ENCODE measurements at regions not wholly inside any gene's neighbourhood (a gene's known extent, or its start where the extent isn't known, plus 50 kb on each side); places are given as distances from the start of the nearest gene placed in this dataset.

DNA sequence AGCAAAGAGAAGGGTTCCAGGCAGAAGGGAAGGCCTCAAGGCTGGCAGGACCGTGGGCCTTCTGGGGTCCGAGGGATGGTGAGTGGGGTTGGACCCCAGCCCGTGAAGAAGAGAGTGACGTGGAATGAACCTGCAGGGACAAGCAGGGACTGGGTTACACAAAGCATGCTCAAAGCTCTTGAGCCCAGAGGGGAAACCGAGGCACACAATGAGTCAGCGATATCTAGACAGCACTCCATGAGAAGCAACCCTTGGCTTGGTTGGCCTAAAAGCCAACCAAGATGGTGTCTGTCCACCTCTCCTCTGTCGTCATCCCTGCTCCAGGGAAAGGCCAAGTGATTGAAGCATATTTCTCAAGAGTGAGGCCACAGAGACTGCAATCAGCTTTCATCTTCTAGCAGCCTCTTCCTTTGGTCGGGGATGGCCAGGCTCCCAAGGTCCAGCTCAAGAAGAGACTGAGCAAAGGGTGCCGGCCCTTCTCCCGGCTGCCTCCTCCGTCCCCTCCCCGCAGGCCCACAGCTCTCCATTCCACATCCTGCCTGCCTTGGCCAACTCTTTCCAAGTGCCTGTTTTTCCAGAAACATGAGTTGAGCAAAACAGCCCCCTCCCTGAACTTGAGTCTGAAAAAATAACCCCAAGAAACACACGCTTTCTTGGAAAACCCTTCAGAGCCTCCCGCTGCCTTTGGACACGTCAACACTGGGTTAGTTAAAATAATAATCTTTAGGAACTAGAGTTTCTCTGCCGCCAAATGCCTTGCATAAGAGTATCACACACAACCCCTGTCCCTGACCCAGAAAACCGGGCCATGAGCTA, 556.6 kb downstream of the MIAT start (continued):
- TF ChIP-seq PATZ1 (CRISPR knock-in tag; IDR thresholded peaks at IDR 0.05; ENCODE audit: borderline replicate concordance) (no peak), BACH2 (CRISPR knock-in tag; IDR thresholded peaks at IDR 0.05; ENCODE audit: borderline replicate concordance) (no peak), PPARA (CRISPR knock-in tag; IDR thresholded peaks at IDR 0.05; ENCODE audit: borderline replicate concordance) (no peak), SNAI2 (CRISPR knock-in tag; IDR thresholded peaks at IDR 0.05) (no peak), ESRRG (CRISPR knock-in tag; IDR thresholded peaks at IDR 0.05) (no peak), ZFP30 (CRISPR knock-in tag; IDR thresholded peaks at IDR 0.05) (no peak), RARB (CRISPR knock-in tag; IDR thresholded peaks at IDR 0.05) (no peak)

DNA sequence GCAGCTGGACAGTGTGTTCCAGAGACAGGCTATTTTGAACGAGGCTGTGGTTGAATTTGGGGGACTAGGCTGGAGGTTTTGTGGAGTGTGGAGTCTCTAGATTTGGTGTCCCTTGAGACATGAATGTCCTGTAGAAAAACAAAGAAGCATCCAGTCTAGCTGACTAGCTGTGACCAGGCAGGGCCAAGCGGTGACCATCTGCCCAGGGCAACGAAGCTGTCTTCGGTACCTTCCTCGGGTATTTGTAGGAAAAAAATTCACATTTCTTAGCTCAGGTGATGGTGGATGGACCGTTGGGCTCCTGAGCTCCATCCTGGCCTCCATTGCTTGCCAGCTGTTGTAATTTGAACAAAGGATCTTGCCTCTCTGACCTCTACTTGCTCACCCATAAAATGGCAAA, 557.3 kb downstream of the MIAT start:
- no peak for ATAC-seq

More for the DNA sequence above, 557.3 kb downstream of the MIAT start:
- TF ChIP-seq TOX (CRISPR knock-in tag; IDR thresholded peaks at IDR 0.05; ENCODE audit: borderline replicate concordance) (no peak), ZC3H10 (CRISPR knock-in tag; IDR thresholded peaks at IDR 0.05) (no peak), TSHZ2 (CRISPR knock-in tag; IDR thresholded peaks at IDR 0.05) (no peak), TCF4 (CRISPR knock-in tag; IDR thresholded peaks at IDR 0.05; ENCODE audit: borderline replicate concordance) (no peak), ZFP30 (CRISPR knock-in tag; IDR thresholded peaks at IDR 0.05) (no peak), ISL1 (CRISPR knock-in tag; IDR thresholded peaks at IDR 0.05) (no peak), ZNF70 (CRISPR knock-in tag; IDR thresholded peaks at IDR 0.05) (no peak), GLIS3 (CRISPR knock-in tag; IDR thresholded peaks at IDR 0.05) (no peak), BACH2 (CRISPR knock-in tag; IDR thresholded peaks at IDR 0.05; ENCODE audit: borderline replicate concordance) (no peak), ARNTL (CRISPR knock-in tag; IDR thresholded peaks at IDR 0.05; ENCODE audit: borderline replicate concordance, low read depth) (no peak), ZNF565 (CRISPR knock-in tag; conservative IDR thresholded peaks at IDR 0.05; ENCODE audit: low read depth) (no peak), POU6F1 (CRISPR knock-in tag; IDR thresholded peaks at IDR 0.05; ENCODE audit: borderline replicate concordance, low read depth) (no peak), OSR1 (CRISPR knock-in tag; IDR thresholded peaks at IDR 0.05) (no peak), PPARA (CRISPR knock-in tag; IDR thresholded peaks at IDR 0.05; ENCODE audit: borderline replicate concordance) (no peak), CSDC2 (CRISPR knock-in tag; IDR thresholded peaks at IDR 0.05) (no peak), RARB (CRISPR knock-in tag; IDR thresholded peaks at IDR 0.05) (no peak), ZNF8 (CRISPR knock-in tag; IDR thresholded peaks at IDR 0.05) (no peak)
- TF ChIP-seq, protein P1, sequence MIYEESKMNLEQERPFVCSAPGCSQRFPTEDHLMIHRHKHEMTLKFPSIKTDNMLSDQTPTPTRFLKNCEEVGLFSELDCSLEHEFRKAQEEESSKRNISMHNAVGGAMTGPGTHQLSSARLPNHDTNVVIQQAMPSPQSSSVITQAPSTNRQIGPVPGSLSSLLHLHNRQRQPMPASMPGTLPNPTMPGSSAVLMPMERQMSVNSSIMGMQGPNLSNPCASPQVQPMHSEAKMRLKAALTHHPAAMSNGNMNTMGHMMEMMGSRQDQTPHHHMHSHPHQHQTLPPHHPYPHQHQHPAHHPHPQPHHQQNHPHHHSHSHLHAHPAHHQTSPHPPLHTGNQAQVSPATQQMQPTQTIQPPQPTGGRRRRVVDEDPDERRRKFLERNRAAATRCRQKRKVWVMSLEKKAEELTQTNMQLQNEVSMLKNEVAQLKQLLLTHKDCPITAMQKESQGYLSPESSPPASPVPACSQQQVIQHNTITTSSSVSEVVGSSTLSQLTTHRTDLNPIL (CRISPR knock-in tag; IDR thresholded peaks at IDR 0.05; ENCODE audit: low read depth): no peak
- TF ChIP-seq, protein P2, sequence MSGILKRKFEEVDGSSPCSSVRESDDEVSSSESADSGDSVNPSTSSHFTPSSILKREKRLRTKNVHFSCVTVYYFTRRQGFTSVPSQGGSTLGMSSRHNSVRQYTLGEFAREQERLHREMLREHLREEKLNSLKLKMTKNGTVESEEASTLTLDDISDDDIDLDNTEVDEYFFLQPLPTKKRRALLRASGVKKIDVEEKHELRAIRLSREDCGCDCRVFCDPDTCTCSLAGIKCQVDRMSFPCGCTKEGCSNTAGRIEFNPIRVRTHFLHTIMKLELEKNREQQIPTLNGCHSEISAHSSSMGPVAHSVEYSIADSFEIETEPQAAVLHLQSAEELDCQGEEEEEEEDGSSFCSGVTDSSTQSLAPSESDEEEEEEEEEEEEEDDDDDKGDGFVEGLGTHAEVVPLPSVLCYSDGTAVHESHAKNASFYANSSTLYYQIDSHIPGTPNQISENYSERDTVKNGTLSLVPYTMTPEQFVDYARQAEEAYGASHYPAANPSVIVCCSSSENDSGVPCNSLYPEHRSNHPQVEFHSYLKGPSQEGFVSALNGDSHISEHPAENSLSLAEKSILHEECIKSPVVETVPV (CRISPR knock-in tag; IDR thresholded peaks at IDR 0.05): no peak
